ENCODE measurements at regions not wholly inside any gene's neighbourhood (a gene's known extent, or its start where the extent isn't known, plus 50 kb on each side); places are given as distances from the start of the nearest gene placed in this dataset.

- TF ChIP-seq CTCF (IDR thresholded peaks at IDR 0.05): no peak
- TF ChIP-seq EZH2 (IDR thresholded peaks at IDR 0.05; ENCODE audit: borderline replicate concordance, insufficient read depth, low read depth, low read length, poor library complexity, severe bottlenecking): no peak
Observed at GRCh38 chr6:135789375-135790050, 62.0 kb upstream of the PDE7B start.

All from B cell (primary cell).